ENCODE measurements at regions not wholly inside any gene's neighbourhood (a gene's known extent, or its start where the extent isn't known, plus 50 kb on each side); places are given as distances from the start of the nearest gene placed in this dataset.

DNA sequence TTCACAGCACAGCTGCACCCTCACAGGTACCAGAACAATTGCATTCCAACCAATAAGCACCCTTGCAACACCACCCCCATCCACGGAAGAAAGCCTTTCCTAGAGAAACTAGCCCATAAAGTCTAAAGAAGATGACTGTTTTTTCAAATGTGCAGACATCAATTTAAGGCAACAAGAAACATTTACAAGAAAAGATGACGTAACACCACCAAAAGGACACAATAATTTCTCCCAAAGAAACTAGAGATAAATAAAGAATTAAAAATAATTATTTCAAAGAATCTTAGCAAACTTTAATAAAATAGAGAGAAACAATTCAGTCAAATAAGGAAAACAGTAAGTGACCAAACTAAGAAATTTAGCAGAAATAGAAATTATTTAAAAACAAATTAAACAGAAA, 352.3 kb upstream of the ATXN7L3B start:
- Mint-ChIP-seq H3K4me3 (ENCODE audit: unreplicated experiment) (no peak overlapping the region), H3K27ac (ENCODE audit: unreplicated experiment) (no peak overlapping the region), H3K9me3 (ENCODE audit: unreplicated experiment) (no peaks in the 10 kb centered on the region), H3K4me1 (ENCODE audit: unreplicated experiment) (no peaks in the 10 kb centered on the region), H3K36me3 (ENCODE audit: unreplicated experiment) (no peaks in the 10 kb centered on the region), H3K27me3 (ENCODE audit: unreplicated experiment) (no peaks in the 10 kb centered on the region)
- TF ChIP-seq, protein P1, sequence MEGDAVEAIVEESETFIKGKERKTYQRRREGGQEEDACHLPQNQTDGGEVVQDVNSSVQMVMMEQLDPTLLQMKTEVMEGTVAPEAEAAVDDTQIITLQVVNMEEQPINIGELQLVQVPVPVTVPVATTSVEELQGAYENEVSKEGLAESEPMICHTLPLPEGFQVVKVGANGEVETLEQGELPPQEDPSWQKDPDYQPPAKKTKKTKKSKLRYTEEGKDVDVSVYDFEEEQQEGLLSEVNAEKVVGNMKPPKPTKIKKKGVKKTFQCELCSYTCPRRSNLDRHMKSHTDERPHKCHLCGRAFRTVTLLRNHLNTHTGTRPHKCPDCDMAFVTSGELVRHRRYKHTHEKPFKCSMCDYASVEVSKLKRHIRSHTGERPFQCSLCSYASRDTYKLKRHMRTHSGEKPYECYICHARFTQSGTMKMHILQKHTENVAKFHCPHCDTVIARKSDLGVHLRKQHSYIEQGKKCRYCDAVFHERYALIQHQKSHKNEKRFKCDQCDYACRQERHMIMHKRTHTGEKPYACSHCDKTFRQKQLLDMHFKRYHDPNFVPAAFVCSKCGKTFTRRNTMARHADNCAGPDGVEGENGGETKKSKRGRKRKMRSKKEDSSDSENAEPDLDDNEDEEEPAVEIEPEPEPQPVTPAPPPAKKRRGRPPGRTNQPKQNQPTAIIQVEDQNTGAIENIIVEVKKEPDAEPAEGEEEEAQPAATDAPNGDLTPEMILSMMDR (IDR thresholded peaks at IDR 0.05), result no peak
- DNase-seq (ENCODE audit: extremely low spot score, unreplicated experiment), result no peak

DNA sequence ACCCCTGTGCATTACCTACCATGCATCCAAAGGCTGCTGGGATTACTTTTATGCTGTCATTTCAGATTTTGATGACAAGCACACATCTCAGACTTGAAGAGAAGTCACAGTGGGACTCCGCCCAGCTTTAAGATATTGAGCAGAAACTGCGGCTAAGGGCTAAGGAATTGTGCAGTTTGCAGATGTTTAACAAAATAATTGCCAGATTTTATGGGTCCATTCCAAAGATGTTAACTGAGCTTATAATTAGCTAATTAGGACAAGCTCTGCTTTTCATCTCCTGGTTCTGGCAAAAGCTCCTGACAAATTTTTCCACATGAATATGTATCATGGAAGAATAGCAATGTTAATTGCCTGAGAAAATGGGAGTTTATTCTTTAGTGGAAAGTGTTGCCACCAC, 344.4 kb upstream of the ATXN7L3B start:
- Mint-ChIP-seq H3K36me3 (ENCODE audit: unreplicated experiment) (no peaks in the 10 kb centered on the region), H3K27me3 (ENCODE audit: unreplicated experiment) (peaks cover 3% of the 10 kb centered on the region), H3K4me1 (ENCODE audit: unreplicated experiment) (no peaks in the 10 kb centered on the region), H3K9me3 (ENCODE audit: unreplicated experiment) (no peaks in the 10 kb centered on the region), H3K4me3 (ENCODE audit: unreplicated experiment) (no peak overlapping the region), H3K27ac (ENCODE audit: unreplicated experiment) (no peak overlapping the region)
- TF ChIP-seq, protein P1 (IDR thresholded peaks at IDR 0.05), result no peak
- no peak for DNase-seq (ENCODE audit: extremely low spot score, unreplicated experiment)

DNA sequence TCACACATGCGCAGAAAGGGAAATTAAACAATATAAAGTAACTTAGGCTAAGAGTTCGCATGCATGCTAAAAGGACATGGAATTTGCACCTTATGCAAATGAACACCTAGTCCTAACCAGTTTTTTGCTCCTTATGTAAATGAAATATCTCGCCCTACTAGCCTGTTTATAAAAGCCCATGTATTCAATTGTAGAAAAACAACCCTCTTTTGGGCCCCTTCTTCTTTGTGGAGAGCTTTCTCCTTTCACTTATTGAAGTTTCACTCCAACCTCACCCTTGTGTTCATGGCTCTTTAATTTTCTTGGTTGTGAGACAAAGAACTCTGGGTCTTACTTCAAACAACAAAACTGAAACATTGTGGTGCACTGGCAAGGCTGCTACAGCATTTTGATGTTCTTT, 333.4 kb upstream of the ATXN7L3B start:
- no peak overlapping the region for H3K27ac Mint-ChIP-seq (ENCODE audit: unreplicated experiment)
- no peaks in the 10 kb centered on the region for H3K36me3 Mint-ChIP-seq (ENCODE audit: unreplicated experiment)
- TF ChIP-seq, protein P1 (IDR thresholded peaks at IDR 0.05), result no peak
- H3K27me3 Mint-ChIP-seq (ENCODE audit: unreplicated experiment), result peaks cover 2% of the 10 kb centered on the region
- DNase-seq (ENCODE audit: extremely low spot score, unreplicated experiment), result no peak
- H3K9me3 Mint-ChIP-seq (ENCODE audit: unreplicated experiment), result no peaks in the 10 kb centered on the region
- no peak overlapping the region for H3K4me3 Mint-ChIP-seq (ENCODE audit: unreplicated experiment)
- no peaks in the 10 kb centered on the region for H3K4me1 Mint-ChIP-seq (ENCODE audit: unreplicated experiment)

DNA sequence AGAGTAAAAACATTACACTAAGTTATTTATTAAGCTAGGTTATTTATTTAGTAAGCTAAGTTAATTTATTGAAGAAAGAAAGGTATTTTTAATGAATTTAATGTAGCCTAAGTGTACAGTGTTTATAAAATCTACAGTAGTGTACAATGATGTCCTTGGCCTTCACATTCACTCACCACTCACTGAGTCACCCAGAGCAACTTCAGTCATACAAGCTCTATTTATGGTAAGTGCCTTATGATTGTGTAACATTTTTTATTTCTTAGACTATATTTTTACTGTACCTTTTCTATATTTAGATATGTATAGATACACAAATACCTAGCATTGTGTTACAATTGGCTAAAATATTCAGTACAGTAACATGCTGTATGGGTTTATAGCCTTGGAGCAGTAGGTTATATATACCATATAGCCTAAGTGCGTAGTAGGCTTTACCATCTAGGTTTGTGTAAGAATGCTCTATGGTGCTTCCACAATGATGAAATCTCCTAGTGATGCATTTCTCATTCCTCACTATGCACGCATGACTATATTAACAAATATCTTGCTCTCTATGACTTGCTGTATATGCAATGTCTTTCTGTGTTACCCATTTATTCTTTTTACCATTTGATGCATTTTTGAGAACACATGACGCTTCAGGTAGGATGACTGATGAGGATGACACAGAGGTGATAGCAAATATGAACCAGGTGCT, 309.6 kb upstream of the ATXN7L3B start:
- Mint-ChIP-seq H3K4me3 (ENCODE audit: unreplicated experiment) (no peak overlapping the region), H3K36me3 (ENCODE audit: unreplicated experiment) (no peaks in the 10 kb centered on the region), H3K27ac (ENCODE audit: unreplicated experiment) (no peak overlapping the region), H3K9me3 (ENCODE audit: unreplicated experiment) (no peaks in the 10 kb centered on the region), H3K27me3 (ENCODE audit: unreplicated experiment) (no peaks in the 10 kb centered on the region), H3K4me1 (ENCODE audit: unreplicated experiment) (no peaks in the 10 kb centered on the region)
- no peak for DNase-seq (ENCODE audit: extremely low spot score, unreplicated experiment)
- TF ChIP-seq, protein P1 (IDR thresholded peaks at IDR 0.05), result no peak

DNA sequence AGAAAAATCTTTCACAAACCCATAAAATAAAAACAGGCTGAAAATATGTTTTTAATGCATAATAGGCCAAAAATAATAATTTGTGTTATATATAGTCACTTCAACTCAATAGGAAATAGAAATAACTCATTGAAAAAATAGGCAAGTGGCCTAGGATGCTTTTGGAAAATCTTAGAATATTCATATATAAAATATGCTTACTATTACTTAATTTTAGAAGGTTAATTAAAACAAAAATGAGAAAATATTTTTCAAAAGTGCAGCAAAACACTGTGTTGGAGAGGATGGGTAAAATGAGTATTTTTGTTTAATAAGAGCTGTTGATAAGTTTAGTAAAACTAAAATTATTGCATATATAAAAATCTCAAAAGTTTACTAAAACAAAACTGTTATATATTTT, 308.0 kb upstream of the ATXN7L3B start:
- Mint-ChIP-seq H3K36me3 (ENCODE audit: unreplicated experiment) (no peaks in the 10 kb centered on the region), H3K27me3 (ENCODE audit: unreplicated experiment) (no peaks in the 10 kb centered on the region), H3K27ac (ENCODE audit: unreplicated experiment) (no peak overlapping the region), H3K4me1 (ENCODE audit: unreplicated experiment) (no peaks in the 10 kb centered on the region), H3K9me3 (ENCODE audit: unreplicated experiment) (peaks cover 3% of the 10 kb centered on the region), H3K4me3 (ENCODE audit: unreplicated experiment) (no peak overlapping the region)
- DNase-seq (ENCODE audit: extremely low spot score, unreplicated experiment), result no peak
- TF ChIP-seq, protein P1 (IDR thresholded peaks at IDR 0.05), result no peak
